ENCODE measurements at regions not wholly inside any gene's neighbourhood (a gene's known extent, or its start where the extent isn't known, plus 50 kb on each side); places are given as distances from the start of the nearest gene placed in this dataset.

DNA sequence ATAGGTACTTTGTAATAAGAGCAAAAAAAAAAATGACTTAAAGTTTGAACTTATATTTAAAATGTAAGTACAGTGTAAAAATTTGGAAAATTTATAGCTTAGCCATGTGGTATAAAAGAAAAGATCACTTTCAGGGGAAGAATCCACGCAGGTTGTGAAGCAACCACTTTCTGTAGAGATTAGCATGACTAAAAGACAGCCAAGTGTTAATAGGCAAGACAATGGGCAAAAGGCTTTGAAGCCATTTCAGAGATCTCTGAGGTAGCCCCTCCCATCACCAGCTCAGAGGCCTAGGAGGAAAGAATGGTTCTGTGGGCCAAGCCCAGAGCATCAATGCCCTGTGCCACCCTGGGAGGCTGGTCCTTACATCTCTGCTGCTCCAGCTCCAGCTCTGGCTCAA is 346.3 kb upstream of the CHD1 start:
- BruUV-seq (replicated peaks), result no TSS peak
- Mint-ChIP-seq H3K27ac (ENCODE audit: low read depth, unreplicated experiment) (no peak overlapping the region), H3K27me3 (ENCODE audit: insufficient read depth, unreplicated experiment) (peaks cover 57% of the 10 kb centered on the region), H3K36me3 (ENCODE audit: insufficient read depth, unreplicated experiment) (no peaks in the 10 kb centered on the region), H3K4me1 (ENCODE audit: insufficient read depth, unreplicated experiment) (no peaks in the 10 kb centered on the region), H3K4me3 (ENCODE audit: unreplicated experiment) (no peak overlapping the region), H3K9me3 (ENCODE audit: unreplicated experiment) (no peaks in the 10 kb centered on the region)
- CTCF ChIA-PET, result no interaction called here
- POLR2A ChIA-PET, result no interaction called here
- intact Hi-C loops (cut with micrococcal nuclease), result no loop called here
- DNase-seq (ENCODE audit: unreplicated experiment), result no peak
- TF ChIP-seq, protein P1, sequence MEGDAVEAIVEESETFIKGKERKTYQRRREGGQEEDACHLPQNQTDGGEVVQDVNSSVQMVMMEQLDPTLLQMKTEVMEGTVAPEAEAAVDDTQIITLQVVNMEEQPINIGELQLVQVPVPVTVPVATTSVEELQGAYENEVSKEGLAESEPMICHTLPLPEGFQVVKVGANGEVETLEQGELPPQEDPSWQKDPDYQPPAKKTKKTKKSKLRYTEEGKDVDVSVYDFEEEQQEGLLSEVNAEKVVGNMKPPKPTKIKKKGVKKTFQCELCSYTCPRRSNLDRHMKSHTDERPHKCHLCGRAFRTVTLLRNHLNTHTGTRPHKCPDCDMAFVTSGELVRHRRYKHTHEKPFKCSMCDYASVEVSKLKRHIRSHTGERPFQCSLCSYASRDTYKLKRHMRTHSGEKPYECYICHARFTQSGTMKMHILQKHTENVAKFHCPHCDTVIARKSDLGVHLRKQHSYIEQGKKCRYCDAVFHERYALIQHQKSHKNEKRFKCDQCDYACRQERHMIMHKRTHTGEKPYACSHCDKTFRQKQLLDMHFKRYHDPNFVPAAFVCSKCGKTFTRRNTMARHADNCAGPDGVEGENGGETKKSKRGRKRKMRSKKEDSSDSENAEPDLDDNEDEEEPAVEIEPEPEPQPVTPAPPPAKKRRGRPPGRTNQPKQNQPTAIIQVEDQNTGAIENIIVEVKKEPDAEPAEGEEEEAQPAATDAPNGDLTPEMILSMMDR (IDR thresholded peaks at IDR 0.05; ENCODE audit: unreplicated experiment), result no peak

DNA sequence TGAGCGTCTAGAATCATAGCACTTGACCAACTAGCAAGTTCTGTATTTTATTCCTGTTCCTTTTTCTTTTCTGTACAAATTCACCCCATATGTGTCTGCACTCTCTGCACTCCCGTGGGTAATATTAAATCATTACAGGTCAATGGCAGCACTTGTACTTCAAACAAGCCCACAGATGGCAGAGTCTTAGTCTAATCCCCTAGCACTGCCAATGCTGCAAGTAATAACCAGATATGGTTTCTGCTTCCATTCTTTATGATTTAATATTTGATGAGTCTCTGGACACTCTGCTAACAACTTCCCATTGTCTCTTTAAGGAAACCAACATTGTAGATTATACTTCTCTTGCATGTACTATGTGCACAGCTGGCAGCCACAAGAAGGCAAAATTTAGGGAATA is 343.8 kb upstream of the CHD1 start:
- no peak for DNase-seq (ENCODE audit: unreplicated experiment)
- BruUV-seq (replicated peaks), result no TSS peak
- Mint-ChIP-seq H3K9me3 (ENCODE audit: unreplicated experiment) (no peaks in the 10 kb centered on the region), H3K4me1 (ENCODE audit: insufficient read depth, unreplicated experiment) (no peaks in the 10 kb centered on the region), H3K4me3 (ENCODE audit: unreplicated experiment) (no peak overlapping the region), H3K36me3 (ENCODE audit: insufficient read depth, unreplicated experiment) (no peaks in the 10 kb centered on the region), H3K27ac (ENCODE audit: low read depth, unreplicated experiment) (no peak overlapping the region), H3K27me3 (ENCODE audit: insufficient read depth, unreplicated experiment) (peaks cover 64% of the 10 kb centered on the region)
- ChIA-PET CTCF (interaction anchor here (1.1 kb wide), 1 partner anchor 21 kb away, joined by 3 read pairs; no protein-coding TSS in a partner anchor), POLR2A (no interaction called here)
- intact Hi-C loops (cut with micrococcal nuclease), result no loop called here
- TF ChIP-seq, protein P1 (IDR thresholded peaks at IDR 0.05; ENCODE audit: unreplicated experiment), result no peak

DNA sequence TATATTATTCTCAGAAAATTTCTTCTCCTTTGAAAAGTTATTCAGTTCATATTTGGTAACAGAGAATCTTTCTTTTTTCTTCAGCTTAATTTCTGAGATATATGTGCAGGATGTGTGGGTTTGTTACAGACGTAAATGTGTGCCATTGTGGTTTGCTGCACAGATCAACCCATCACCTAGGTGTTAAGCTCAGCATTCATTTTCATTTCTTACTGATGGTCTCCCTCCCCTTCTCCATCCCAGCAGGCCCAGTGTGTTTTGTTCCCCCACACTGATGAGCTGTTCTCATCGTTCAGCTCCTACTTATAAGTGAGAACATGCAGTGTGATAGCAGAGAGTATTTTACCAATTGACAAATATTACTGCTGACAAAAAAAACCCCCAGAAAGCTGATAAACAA is 330.0 kb upstream of the CHD1 start:
- BruUV-seq (replicated peaks), result no TSS peak
- peaks cover 59% of the 10 kb centered on the region for H3K27me3 Mint-ChIP-seq (ENCODE audit: insufficient read depth, unreplicated experiment)
- H3K9me3 Mint-ChIP-seq (ENCODE audit: unreplicated experiment), result peaks cover 2% of the 10 kb centered on the region
- ChIA-PET CTCF (no interaction called here), POLR2A (no interaction called here)
- DNase-seq (ENCODE audit: unreplicated experiment), result no peak
- TF ChIP-seq, protein P1 (IDR thresholded peaks at IDR 0.05; ENCODE audit: unreplicated experiment), result no peak
- H3K36me3 Mint-ChIP-seq (ENCODE audit: insufficient read depth, unreplicated experiment), result no peaks in the 10 kb centered on the region
- no peak overlapping the region for H3K27ac Mint-ChIP-seq (ENCODE audit: low read depth, unreplicated experiment)
- H3K4me3 Mint-ChIP-seq (ENCODE audit: unreplicated experiment), result no peak overlapping the region
- intact Hi-C loops (cut with micrococcal nuclease), result no loop called here
- no peaks in the 10 kb centered on the region for H3K4me1 Mint-ChIP-seq (ENCODE audit: insufficient read depth, unreplicated experiment)

DNA sequence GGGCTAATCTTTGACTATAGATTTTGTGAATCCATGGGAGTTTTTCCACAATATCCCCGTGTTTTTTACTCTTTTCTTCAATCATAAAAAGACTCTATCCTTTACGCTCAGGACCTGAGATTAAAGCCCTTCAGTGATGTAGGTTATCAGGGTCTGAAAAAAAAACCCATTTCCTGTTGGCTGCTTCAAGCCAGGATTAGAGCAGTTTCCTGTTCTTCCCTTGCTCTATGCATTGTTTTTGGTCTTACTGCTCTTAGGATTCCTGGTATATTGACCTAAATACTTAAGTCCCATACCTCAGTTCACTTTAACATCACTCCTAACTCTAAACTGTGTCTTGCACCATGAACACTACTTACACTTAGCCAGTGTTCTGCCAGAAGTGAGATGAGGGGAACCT is 319.3 kb upstream of the CHD1 start:
- no peak overlapping the region for H3K4me3 Mint-ChIP-seq (ENCODE audit: unreplicated experiment)
- H3K27ac Mint-ChIP-seq (ENCODE audit: low read depth, unreplicated experiment), result no peak overlapping the region
- TF ChIP-seq, protein P1 (IDR thresholded peaks at IDR 0.05; ENCODE audit: unreplicated experiment), result no peak
- intact Hi-C loops (cut with micrococcal nuclease), result no loop called here
- DNase-seq (ENCODE audit: unreplicated experiment), result no peak
- POLR2A ChIA-PET, result no interaction called here
- H3K27me3 Mint-ChIP-seq (ENCODE audit: insufficient read depth, unreplicated experiment), result peaks cover 72% of the 10 kb centered on the region
- H3K4me1 Mint-ChIP-seq (ENCODE audit: insufficient read depth, unreplicated experiment), result no peaks in the 10 kb centered on the region
- no TSS peak for BruUV-seq (replicated peaks)
- H3K36me3 Mint-ChIP-seq (ENCODE audit: insufficient read depth, unreplicated experiment), result no peaks in the 10 kb centered on the region
- CTCF ChIA-PET, result no interaction called here
- no peaks in the 10 kb centered on the region for H3K9me3 Mint-ChIP-seq (ENCODE audit: unreplicated experiment)
